Transverse colon (tissue), 4 donors: ENCODE measurements at regions not wholly inside any gene's neighbourhood (a gene's known extent, or its start where the extent isn't known, plus 50 kb on each side); places are given as distances from the start of the nearest gene placed in this dataset.

ENCODE experiments used
- DNase-seq: peaks from one replicate; pipeline ENCODE4 v3.0.0-alpha.2; 2019
- H3K27ac ChIP-seq, 4 donors: fragments of 200-600 bp; sonication (generic); 2 replicates each; pipeline ENCODE4 v1.5.1; 2016 to 2018; ENCODE audit warnings: inconsistent platforms in 4 of 4
- H3K27me3 ChIP-seq: fragments of 200-600 bp; sonication (generic); 2 replicates; pipeline ENCODE4 v1.5.1; 2017; ENCODE audit warnings: inconsistent platforms
- H3K36me3 ChIP-seq, 4 donors: fragments of 200-600 bp; sonication (generic); 2 replicates each; pipeline ENCODE4 v1.5.1; 2017 to 2019; ENCODE audit warnings: inconsistent platforms in 4 of 4
- H3K4me1 ChIP-seq, 4 donors: fragments of 200-600 bp; sonication (generic); 2 replicates each; pipeline ENCODE4 v1.5.1; 2017 to 2020; ENCODE audit warnings: inconsistent platforms in 4 of 4
- H3K4me3 ChIP-seq, 4 donors: fragments of 200-600 bp; sonication (generic); 1 replicate in 1 of 4; 2 replicates in 3 of 4; pipeline versions ENCODE4 v1.5.1 to v1.6.1; 2017 to 2019; ENCODE audit warnings: inconsistent platforms in 4 of 4
- H3K9me3 ChIP-seq, 2 donors: fragments of 200-600 bp; sonication (generic); 2 replicates each; pipeline ENCODE4 v1.5.1; 2017 to 2019; ENCODE audit warnings: inconsistent platforms in 2 of 2
- CTCF ChIP-seq, 5 experiments: fragments of 200-600 bp in 3 of 5; fragments of 450-650 bp in 2 of 5; sonication (generic) in 3 of 5; IDR thresholded peaks; 1 replicate in 2 of 5; 2 replicates in 3 of 5; pipeline ENCODE4 v1.5.1; 2016 to 2017; ENCODE audit warnings: antibody characterized with exemption in 5 of 5, inconsistent platforms in 3 of 5, mild to moderate bottlenecking in 2 of 5, moderate library complexity in 1 of 5
- EP300 ChIP-seq: sonication (generic); formaldehyde crosslinking; IDR thresholded peaks from one replicate; pipeline ENCODE4 v1.6.1; 2017; ENCODE audit warnings: antibody characterized with exemption, low read depth
- POLR2A ChIP-seq: fragments of 450-650 bp; IDR thresholded peaks from one replicate; pipeline ENCODE4 v1.6.1; 2016; ENCODE audit warnings: antibody characterized with exemption, mild to moderate bottlenecking, moderate library complexity
- POLR2AphosphoS5 ChIP-seq, 3 donors: sonication (generic); formaldehyde crosslinking; IDR thresholded peaks; one replicate each; pipeline ENCODE4 v1.6.1; 2016; ENCODE audit warnings: antibody characterized with exemption in 3 of 3
- WGBS, 2 donors: methylation state at CpG; one replicate each; pipeline ENCODE4 v1.1.5; 2018; ENCODE audit warnings: low coverage in 1 of 2; 5-methylcytosine and 5-hydroxymethylcytosine counted together
- in situ Hi-C, 4 donors: fragments of 200-750 bp; cut with MboI; loops; one replicate each; pipeline versions ENCODE4 v1.15.0 to v1.15.1; 2017; ENCODE audit warnings: low sequenced_read_pairs in 3 of 4, low pct_ligation_motif_present in 1 of 4, low pct_unique_long_range_greater_than_20kb in 1 of 4
- intact Hi-C: fragments of 100-400 bp; cut with DNase I; formaldehyde crosslinking; loops from one replicate; pipeline ENCODE4 v1.15.1; 2023; ENCODE audit warnings: low total_unique reads

- in situ Hi-C loops = loop anchor here in 2 of 4 donors (25.0 kb wide), 1 partner anchor 570 kb away; the partner anchor contains the start of gene ZEB2 (in 2 of the 2)
- Histone ChIP-seq H3K4me1 (peaks cover 0 to 4% (median 2%) of the 10 kb centered on the region in 4 donors), H3K27me3 (peaks cover 21% of the 10 kb centered on the region), H3K4me3 (no peak overlapping the region), H3K9me3 (no peaks in the 10 kb centered on the region), H3K27ac (no peak overlapping the region), H3K36me3 (no peaks in the 10 kb centered on the region)
- DNase-seq = no peak
- TF ChIP-seq CTCF (IDR thresholded peaks at IDR 0.05) (no peak), POLR2AphosphoS5 (IDR thresholded peaks at IDR 0.05) (no peak), EP300 (no peak), POLR2A (no peak)
- intact Hi-C loops = no loop called here
Measured at GRCh38 chr2:143942486-143942885, 577.4 kb downstream of the ZEB2 start.

- intact Hi-C loops = no loop called here
- peak overlapping the region in 3 of 4 donors; percentile 2 to 81 (median 65) for H3K27ac ChIP-seq
- TF ChIP-seq POLR2AphosphoS5 (IDR thresholded peaks at IDR 0.05) = no peak
- TF ChIP-seq POLR2A = no peak
- TF ChIP-seq EP300 = no peak
- TF ChIP-seq CTCF (IDR thresholded peaks at IDR 0.05) = no peak
- no peak overlapping the region for H3K4me3 ChIP-seq
- no peaks in the 10 kb centered on the region for H3K36me3 ChIP-seq
- H3K4me1 ChIP-seq = peaks cover 0 to 13% (median 9%) of the 10 kb centered on the region in 4 donors
- in situ Hi-C loops = loop anchor here in 2 of 4 donors (25.0 kb wide), 1 partner anchor 572 kb away; the partner anchor contains the start of gene ZEB2 (in 2 of the 2)
- H3K27me3 ChIP-seq = peaks cover 38% of the 10 kb centered on the region
- no peak for DNase-seq
- WGBS, 2 donors = 93 to 100% methylated on average over 2 to 3 of the region's 3 CpGs
- H3K9me3 ChIP-seq = no peaks in the 10 kb centered on the region
Measured at GRCh38 chr2:143940720-143941119, 579.2 kb downstream of the ZEB2 start.

- Histone ChIP-seq H3K9me3 (no peaks in the 10 kb centered on the region), H3K27ac (peak overlapping the region; percentile 65 to 81 (median 74)), H3K4me1 (peaks cover 0 to 13% (median 9%) of the 10 kb centered on the region in 4 donors), H3K4me3 (no peak overlapping the region), H3K27me3 (peaks cover 45% of the 10 kb centered on the region), H3K36me3 (no peaks in the 10 kb centered on the region)
- no peak for DNase-seq
- TF ChIP-seq CTCF (IDR thresholded peaks at IDR 0.05) = no peak
- TF ChIP-seq POLR2A = no peak
- in situ Hi-C loops (loop anchor here in 2 of 4 donors (25.0 kb wide), 1 partner anchor 573 kb away; the partner anchor contains the start of gene ZEB2 (in 2 of the 2)), intact Hi-C loops (no loop called here)
- WGBS, 2 donors = 57 to 67% methylated on average over 4 to 6 of the region's 6 CpGs
Measured at GRCh38 chr2:143939626-143940330, 580.1 kb downstream of the ZEB2 start.

- H3K4me1 ChIP-seq = peaks cover 0 to 16% (median 10%) of the 10 kb centered on the region in 4 donors
- no peak for DNase-seq
- no peaks in the 10 kb centered on the region for H3K9me3 ChIP-seq
- peaks cover 45% of the 10 kb centered on the region for H3K27me3 ChIP-seq
- WGBS, 2 donors = 37 to 71% methylated on average over 5 to 11 of the region's 11 CpGs
- in situ Hi-C loops (loop anchor here in 2 of 4 donors (25.0 kb wide), 1 partner anchor 574 kb away; the partner anchor contains the start of gene ZEB2 (in 2 of the 2)), intact Hi-C loops (no loop called here)
- H3K4me3 ChIP-seq = peak overlapping the region in 3 of 4 donors; percentile 23 to 52 (median 41)
- no peak for TF ChIP-seq POLR2AphosphoS5 (IDR thresholded peaks at IDR 0.05)
- no peak for TF ChIP-seq EP300
- no peak for TF ChIP-seq POLR2A
- no peak for TF ChIP-seq CTCF (IDR thresholded peaks at IDR 0.05)
- H3K27ac ChIP-seq = peak overlapping the region; percentile 65 to 81 (median 74)
- no peaks in the 10 kb centered on the region for H3K36me3 ChIP-seq
Measured at GRCh38 chr2:143937723-143938350, 582.1 kb downstream of the ZEB2 start.
